ENCODE measurements at regions not wholly inside any gene's neighbourhood (a gene's known extent, or its start where the extent isn't known, plus 50 kb on each side); places are given as distances from the start of the nearest gene placed in this dataset.

GRCh38 chr2:138279871-138280270, 221.7 kb upstream of the SPOPL start:
- in situ Hi-C loops (cut with MboI; ENCODE audit: low pct_unique_long_range_greater_than_20kb, low sequenced_read_pairs, unreplicated experiment): no loop called here
- no peak for DNase-seq (ENCODE audit: low spot score)
- no peak for TF ChIP-seq CTCF (IDR thresholded peaks at IDR 0.05; ENCODE audit: extremely low read depth, insufficient read depth, missing control alignments)

DNA sequence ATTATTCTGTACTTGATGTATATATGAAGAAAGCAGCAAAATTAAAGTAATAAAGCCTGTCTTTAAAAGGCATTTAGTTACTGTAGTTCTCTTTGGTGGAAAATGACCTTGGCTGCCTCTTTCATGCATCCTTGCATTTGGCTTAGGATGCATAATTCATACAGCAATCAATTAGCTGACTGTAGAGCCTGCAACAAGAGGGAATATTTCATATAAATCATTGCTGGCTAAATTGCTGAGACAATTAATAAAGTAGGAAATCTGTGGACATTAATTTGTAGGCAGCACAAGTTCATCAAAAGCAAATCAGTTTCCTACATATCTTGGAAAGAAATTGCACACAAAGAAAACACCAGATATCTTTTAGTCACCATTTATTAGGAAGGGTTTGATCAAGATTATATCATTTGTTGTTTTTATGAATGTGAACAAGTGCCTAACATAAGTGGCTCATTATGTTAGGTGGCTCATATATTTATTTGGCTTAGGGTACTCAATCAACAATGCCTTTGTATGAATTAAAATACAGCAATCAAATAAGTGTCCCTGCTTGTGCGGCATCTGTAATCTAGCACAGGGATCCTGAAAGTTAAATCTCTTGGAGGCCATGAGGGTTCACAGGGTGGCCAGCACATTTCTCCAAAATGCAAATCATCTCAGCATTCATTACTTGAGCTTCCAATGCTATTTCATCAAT, 220.4 kb upstream of the SPOPL start:
- TF ChIP-seq CTCF (IDR thresholded peaks at IDR 0.05; ENCODE audit: extremely low read depth, insufficient read depth, missing control alignments): no peak
- no peak for DNase-seq (ENCODE audit: low spot score)
- in situ Hi-C loops (cut with MboI; ENCODE audit: low pct_unique_long_range_greater_than_20kb, low sequenced_read_pairs, unreplicated experiment): no loop called here

DNA sequence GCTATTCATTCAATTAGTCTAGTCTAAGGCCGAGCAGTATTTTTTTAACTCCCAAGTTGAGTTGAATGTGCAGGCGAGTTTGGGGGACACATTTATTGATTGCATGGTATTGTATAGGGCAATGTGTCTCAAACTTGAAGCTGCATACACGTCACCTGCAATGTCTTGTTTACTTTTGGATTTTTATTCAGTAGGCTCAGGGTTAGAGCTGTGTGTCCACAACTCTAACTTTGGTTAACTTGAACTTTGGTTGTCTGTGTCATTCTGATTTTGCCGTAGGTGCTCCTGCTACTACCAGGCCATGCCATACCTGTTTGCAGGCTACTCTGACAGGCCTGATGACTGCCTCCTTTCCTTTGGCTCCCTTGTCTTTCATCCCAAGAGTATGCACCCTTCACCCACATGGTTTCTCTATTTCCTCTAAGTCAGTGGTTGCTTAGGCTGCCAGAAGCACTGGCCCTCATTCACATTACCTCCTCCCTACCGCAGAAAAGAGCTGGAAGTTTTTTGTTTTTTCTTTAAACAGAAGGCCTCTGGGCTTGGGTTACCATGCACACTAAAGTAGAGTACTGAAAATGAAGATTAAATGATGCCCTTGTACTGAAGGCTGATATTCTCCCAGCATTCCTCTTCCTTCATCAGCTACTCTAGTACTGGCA, 219.4 kb upstream of the SPOPL start:
- DNase-seq (ENCODE audit: low spot score): no peak
- in situ Hi-C loops (cut with MboI; ENCODE audit: low pct_unique_long_range_greater_than_20kb, low sequenced_read_pairs, unreplicated experiment): no loop called here
- no peak for TF ChIP-seq CTCF (IDR thresholded peaks at IDR 0.05; ENCODE audit: extremely low read depth, insufficient read depth, missing control alignments)

- no peak for DNase-seq (ENCODE audit: low spot score)
- in situ Hi-C loops (cut with MboI; ENCODE audit: low pct_unique_long_range_greater_than_20kb, low sequenced_read_pairs, unreplicated experiment): no loop called here
- no peak for TF ChIP-seq CTCF (IDR thresholded peaks at IDR 0.05; ENCODE audit: extremely low read depth, insufficient read depth, missing control alignments)
These were observed 209.8 kb upstream of the SPOPL start for GRCh38 chr2:138291805-138292204.

- in situ Hi-C loops (cut with MboI; ENCODE audit: low pct_unique_long_range_greater_than_20kb, low sequenced_read_pairs, unreplicated experiment): no loop called here
- no peak for DNase-seq (ENCODE audit: low spot score)
- no peak for TF ChIP-seq CTCF (IDR thresholded peaks at IDR 0.05; ENCODE audit: extremely low read depth, insufficient read depth, missing control alignments)
These were observed 208.5 kb upstream of the SPOPL start for GRCh38 chr2:138293045-138293444.

- no peak for TF ChIP-seq CTCF (IDR thresholded peaks at IDR 0.05; ENCODE audit: extremely low read depth, insufficient read depth, missing control alignments)
- no peak for DNase-seq (ENCODE audit: low spot score)
- in situ Hi-C loops (cut with MboI; ENCODE audit: low pct_unique_long_range_greater_than_20kb, low sequenced_read_pairs, unreplicated experiment): no loop called here
These were observed 208.0 kb upstream of the SPOPL start for GRCh38 chr2:138293549-138293948.
